Activated T-cell treated with anti-CD3 and anti-CD28 coated beads, Interleukin-2, amount 50 U/mL, for 24 hours (primary cell): ENCODE measurements at regions not wholly inside any gene's neighbourhood (a gene's known extent, or its start where the extent isn't known, plus 50 kb on each side); places are given as distances from the start of the nearest gene placed in this dataset.
"Not testable (repeated sequence)": the region's sequence is repeated elsewhere in the genome, so short reads cannot be mapped to it uniquely, and the experiment has no call there.

Experiments
- DNase-seq: peaks from one replicate; pipeline ENCODE4 v3.0.0-alpha.2; 2020
- H3K27ac Mint-ChIP-seq: 2 replicates; pipeline ENCODE4 v1.8.0; 2020; ENCODE audit warnings: mild to moderate bottlenecking, mixed read lengths
- H3K27me3 Mint-ChIP-seq: 2 replicates; pipeline ENCODE4 v1.8.0; 2020; ENCODE audit warnings: mixed read lengths
- H3K36me3 Mint-ChIP-seq: 2 replicates; pipeline ENCODE4 v1.8.0; 2020; ENCODE audit warnings: low read depth, mixed read lengths
- H3K4me1 Mint-ChIP-seq: 2 replicates; pipeline ENCODE4 v1.8.0; 2020; ENCODE audit warnings: low read depth, mixed read lengths
- H3K4me3 Mint-ChIP-seq: 2 replicates; pipeline ENCODE4 v1.8.0; 2020; ENCODE audit warnings: mild to moderate bottlenecking, moderate library complexity, mixed read lengths
- H3K9me3 Mint-ChIP-seq: 2 replicates; pipeline ENCODE4 v1.8.0; 2020; ENCODE audit warnings: mixed read lengths

- Mint-ChIP-seq H3K27ac (no peak overlapping the region), H3K36me3 (no peaks in the 10 kb centered on the region), H3K27me3 (no peaks in the 10 kb centered on the region), H3K9me3 (no peaks in the 10 kb centered on the region), H3K4me3 (no peak overlapping the region), H3K4me1 (no peaks in the 10 kb centered on the region)
- no peak for DNase-seq
Observed at GRCh38 chr1:163583661-163584181, 262.0 kb downstream of the NUF2 start.

GRCh38 chr1:163585796-163586195, 264.0 kb downstream of the NUF2 start:
- Mint-ChIP-seq H3K4me3 (no peak overlapping the region), H3K27ac (no peak overlapping the region), H3K4me1 (no peaks in the 10 kb centered on the region), H3K36me3 (no peaks in the 10 kb centered on the region), H3K27me3 (no peaks in the 10 kb centered on the region), H3K9me3 (no peaks in the 10 kb centered on the region)
- DNase-seq, result no peak

- Mint-ChIP-seq H3K36me3 (no peaks in the 10 kb centered on the region), H3K9me3 (no peaks in the 10 kb centered on the region), H3K4me3 (no peak overlapping the region), H3K27me3 (no peaks in the 10 kb centered on the region), H3K27ac (no peak overlapping the region), H3K4me1 (no peaks in the 10 kb centered on the region)
- no peak for DNase-seq
Observed at GRCh38 chr1:163588796-163589195, 267.0 kb downstream of the NUF2 start.

- H3K27ac Mint-ChIP-seq, result no peak overlapping the region
- DNase-seq, result no peak
- H3K9me3 Mint-ChIP-seq, result no peaks in the 10 kb centered on the region
- no peak overlapping the region for H3K4me3 Mint-ChIP-seq
- H3K36me3 Mint-ChIP-seq, result no peaks in the 10 kb centered on the region
- no peaks in the 10 kb centered on the region for H3K4me1 Mint-ChIP-seq
- no peaks in the 10 kb centered on the region for H3K27me3 Mint-ChIP-seq
Observed at GRCh38 chr1:163589735-163590134, 268.0 kb downstream of the NUF2 start.

- not testable (repeated sequence) for H3K4me3 Mint-ChIP-seq, H3K27ac Mint-ChIP-seq, H3K4me1 Mint-ChIP-seq, H3K9me3 Mint-ChIP-seq, DNase-seq, H3K27me3 Mint-ChIP-seq, H3K36me3 Mint-ChIP-seq
Observed at GRCh38 chr1:163591131-163591530, 269.4 kb downstream of the NUF2 start.

- not testable (repeated sequence) for DNase-seq, H3K36me3 Mint-ChIP-seq, H3K4me1 Mint-ChIP-seq, H3K4me3 Mint-ChIP-seq, H3K9me3 Mint-ChIP-seq, H3K27me3 Mint-ChIP-seq, H3K27ac Mint-ChIP-seq
Observed at GRCh38 chr1:163592623-163593022, 270.9 kb downstream of the NUF2 start.

- H3K36me3 Mint-ChIP-seq, DNase-seq, H3K4me3 Mint-ChIP-seq, H3K27ac Mint-ChIP-seq, H3K4me1 Mint-ChIP-seq, H3K27me3 Mint-ChIP-seq, H3K9me3 Mint-ChIP-seq: not testable (repeated sequence)
Observed at GRCh38 chr1:163596106-163596505, 274.4 kb downstream of the NUF2 start.

GRCh38 chr1:163596541-163597258, 274.9 kb downstream of the NUF2 start:
- Mint-ChIP-seq H3K4me1 (no peaks in the 10 kb centered on the region), H3K27ac (no peak overlapping the region), H3K4me3 (no peak overlapping the region), H3K36me3 (no peaks in the 10 kb centered on the region), H3K27me3 (no peaks in the 10 kb centered on the region), H3K9me3 (peaks cover 4% of the 10 kb centered on the region)
- DNase-seq, result no peak

GRCh38 chr1:163604321-163604720, 282.6 kb downstream of the NUF2 start:
- no peaks in the 10 kb centered on the region for H3K4me1 Mint-ChIP-seq
- no peak overlapping the region for H3K4me3 Mint-ChIP-seq
- H3K9me3 Mint-ChIP-seq, result peaks cover 4% of the 10 kb centered on the region
- no peaks in the 10 kb centered on the region for H3K36me3 Mint-ChIP-seq
- H3K27ac Mint-ChIP-seq, result no peak overlapping the region
- no peak for DNase-seq
- no peaks in the 10 kb centered on the region for H3K27me3 Mint-ChIP-seq

- Mint-ChIP-seq H3K4me3 (no peak overlapping the region), H3K27me3 (no peaks in the 10 kb centered on the region), H3K27ac (no peak overlapping the region), H3K4me1 (no peaks in the 10 kb centered on the region), H3K36me3 (no peaks in the 10 kb centered on the region), H3K9me3 (peaks cover 1% of the 10 kb centered on the region)
- DNase-seq, result no peak
Observed at GRCh38 chr1:163604896-163605295, 283.1 kb downstream of the NUF2 start.

- no peak for DNase-seq
- H3K36me3 Mint-ChIP-seq, result no peaks in the 10 kb centered on the region
- H3K27me3 Mint-ChIP-seq, result no peaks in the 10 kb centered on the region
- no peaks in the 10 kb centered on the region for H3K9me3 Mint-ChIP-seq
- no peaks in the 10 kb centered on the region for H3K4me1 Mint-ChIP-seq
- H3K4me3 Mint-ChIP-seq, result no peak overlapping the region
- H3K27ac Mint-ChIP-seq, result no peak overlapping the region
Observed at GRCh38 chr1:163608979-163609378, 287.2 kb downstream of the NUF2 start.

GRCh38 chr1:163609858-163610257, 288.1 kb downstream of the NUF2 start:
- Mint-ChIP-seq H3K9me3 (no peaks in the 10 kb centered on the region), H3K27ac (no peak overlapping the region), H3K27me3 (no peaks in the 10 kb centered on the region), H3K4me3 (no peak overlapping the region), H3K36me3 (no peaks in the 10 kb centered on the region), H3K4me1 (no peaks in the 10 kb centered on the region)
- DNase-seq, result no peak

- no peak overlapping the region for H3K27ac Mint-ChIP-seq
- no peaks in the 10 kb centered on the region for H3K4me1 Mint-ChIP-seq
- no peaks in the 10 kb centered on the region for H3K36me3 Mint-ChIP-seq
- no peak for DNase-seq
- no peaks in the 10 kb centered on the region for H3K9me3 Mint-ChIP-seq
- no peak overlapping the region for H3K4me3 Mint-ChIP-seq
- H3K27me3 Mint-ChIP-seq, result no peaks in the 10 kb centered on the region
Observed at GRCh38 chr1:163610486-163610885, 288.7 kb downstream of the NUF2 start.

- Mint-ChIP-seq H3K4me1 (no peaks in the 10 kb centered on the region), H3K27ac (no peak overlapping the region), H3K27me3 (no peaks in the 10 kb centered on the region), H3K4me3 (no peak overlapping the region), H3K36me3 (no peaks in the 10 kb centered on the region), H3K9me3 (peaks cover 5% of the 10 kb centered on the region)
- no peak for DNase-seq
Observed at GRCh38 chr1:163614361-163614760, 292.6 kb downstream of the NUF2 start.

- Mint-ChIP-seq H3K27me3 (no peaks in the 10 kb centered on the region), H3K27ac (no peak overlapping the region), H3K4me1 (no peaks in the 10 kb centered on the region), H3K9me3 (peaks cover 25% of the 10 kb centered on the region), H3K4me3 (no peak overlapping the region), H3K36me3 (no peaks in the 10 kb centered on the region)
- DNase-seq, result no peak
Observed at GRCh38 chr1:163628034-163628773, 306.4 kb downstream of the NUF2 start.
